HG02938 (cell line): ENCODE measurements at regions not wholly inside any gene's neighbourhood (a gene's known extent, or its start where the extent isn't known, plus 50 kb on each side); places are given as distances from the start of the nearest gene placed in this dataset.
"Not testable (repeated sequence)": the region's sequence is repeated elsewhere in the genome, so short reads cannot be mapped to it uniquely, and the experiment has no call there.

Experiments
- ATAC-seq: cut with Tn5 transposase; IDR thresholded peaks from one replicate; pipeline ENCODE4 v1.9.1; 2021; ENCODE audit warnings: mild to moderate bottlenecking, moderate library complexity; ENCODE audit not compliant: unreplicated experiment

- ATAC-seq = not testable (repeated sequence)
These were observed 227.7 kb downstream of the RTP5 start for GRCh38 chr2:242097278-242097677.

GRCh38 chr2:242098034-242098433, 228.5 kb downstream of the RTP5 start:
- no peak for ATAC-seq

GRCh38 chr2:242098445-242099128, 229.1 kb downstream of the RTP5 start:
- ATAC-seq = no peak

GRCh38 chr2:242103093-242103492, 233.6 kb downstream of the RTP5 start:
- not testable (repeated sequence) for ATAC-seq

- ATAC-seq = not testable (repeated sequence)
These were observed 234.8 kb downstream of the RTP5 start for GRCh38 chr2:242104202-242104956.

- not testable (repeated sequence) for ATAC-seq
These were observed 237.5 kb downstream of the RTP5 start for GRCh38 chr2:242107065-242107464.

GRCh38 chr2:242108797-242109500, 239.4 kb downstream of the RTP5 start:
- not testable (repeated sequence) for ATAC-seq

GRCh38 chr2:242109819-242110218, 240.3 kb downstream of the RTP5 start:
- not testable (repeated sequence) for ATAC-seq

- not testable (repeated sequence) for ATAC-seq
These were observed 242.4 kb downstream of the RTP5 start for GRCh38 chr2:242111954-242112353.

- ATAC-seq = not testable (repeated sequence)
These were observed 244.0 kb downstream of the RTP5 start for GRCh38 chr2:242113492-242113891.

- not testable (repeated sequence) for ATAC-seq
These were observed 247.1 kb downstream of the RTP5 start for GRCh38 chr2:242116676-242117075.

- not testable (repeated sequence) for ATAC-seq
These were observed 247.8 kb downstream of the RTP5 start for GRCh38 chr2:242117305-242117704.

- not testable (repeated sequence) for ATAC-seq
These were observed 250.2 kb downstream of the RTP5 start for GRCh38 chr2:242119682-242120081.

- not testable (repeated sequence) for ATAC-seq
These were observed 261.2 kb downstream of the RTP5 start for GRCh38 chr2:242130682-242131081.

GRCh38 chr2:242159921-242160320, 290.4 kb downstream of the RTP5 start:
- ATAC-seq = not testable (repeated sequence)

- not testable (repeated sequence) for ATAC-seq
These were observed 295.6 kb downstream of the RTP5 start for GRCh38 chr2:242165115-242165514.

- ATAC-seq = not testable (repeated sequence)
These were observed 301.8 kb downstream of the RTP5 start for GRCh38 chr2:242171290-242171689.
